ENCODE measurements at regions not wholly inside any gene's neighbourhood (a gene's known extent, or its start where the extent isn't known, plus 50 kb on each side); places are given as distances from the start of the nearest gene placed in this dataset.

DNA sequence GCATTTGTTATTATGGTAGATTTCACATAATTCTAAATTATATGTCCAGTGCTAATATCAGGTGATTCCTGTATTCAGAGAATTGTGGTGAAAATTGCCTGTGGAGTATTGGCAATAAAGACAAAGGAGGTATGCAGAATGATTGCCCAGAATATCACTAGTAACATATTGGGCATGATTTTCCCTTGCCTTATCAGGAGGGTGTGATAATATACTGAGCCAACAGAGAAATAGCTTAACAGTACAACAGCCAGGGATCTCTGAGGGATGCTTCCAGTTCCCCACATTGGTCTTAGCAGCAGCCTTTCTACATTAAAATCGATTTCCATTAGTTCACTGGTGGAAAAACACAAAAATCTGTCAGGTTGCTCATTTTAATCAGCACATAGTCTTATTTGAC, 122.9 kb upstream of the COL3A1 start:
- no peak for DNase-seq (ENCODE audit: low read depth in 2 of 2)

DNA sequence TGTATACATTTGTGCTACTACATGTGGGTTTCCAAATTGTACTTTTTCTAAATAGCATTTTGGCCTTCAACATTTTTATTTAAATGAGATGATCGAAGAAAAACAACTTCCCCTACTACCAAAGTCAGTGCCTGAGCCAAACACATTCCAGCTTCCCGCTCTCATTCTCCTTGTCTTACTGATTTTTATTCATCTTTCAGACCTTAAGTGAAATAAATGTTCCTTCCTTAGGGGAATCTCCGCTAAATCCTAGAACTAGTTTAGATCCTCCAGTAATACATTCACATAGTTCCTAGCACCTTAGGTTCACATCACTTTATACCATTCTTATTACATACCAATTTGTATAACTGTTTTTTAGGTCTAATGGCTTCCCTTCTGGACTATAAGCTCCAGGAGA, 122.3 kb upstream of the COL3A1 start:
- no peak for DNase-seq (ENCODE audit: low read depth in 2 of 2)

DNA sequence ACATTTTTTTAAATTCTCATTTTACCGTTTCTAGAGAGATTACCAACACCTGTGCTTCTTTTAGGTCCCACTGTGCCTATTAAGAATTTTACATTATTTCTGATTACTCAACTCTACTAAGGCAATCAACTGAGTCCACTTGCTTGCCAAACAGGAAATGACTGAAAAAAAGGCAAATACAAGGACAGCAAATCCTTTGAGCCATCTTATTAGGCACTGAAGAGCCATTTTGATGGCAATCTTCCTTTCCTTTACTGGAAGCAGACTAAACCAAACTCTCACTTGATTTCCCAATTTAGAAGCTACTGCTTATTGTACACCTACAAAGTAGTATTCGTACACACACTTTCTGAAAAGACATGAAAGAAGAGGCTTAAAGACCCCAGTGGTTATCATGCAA, 121.4 kb upstream of the COL3A1 start:
- no peak for DNase-seq (ENCODE audit: low read depth in 2 of 2)

DNA sequence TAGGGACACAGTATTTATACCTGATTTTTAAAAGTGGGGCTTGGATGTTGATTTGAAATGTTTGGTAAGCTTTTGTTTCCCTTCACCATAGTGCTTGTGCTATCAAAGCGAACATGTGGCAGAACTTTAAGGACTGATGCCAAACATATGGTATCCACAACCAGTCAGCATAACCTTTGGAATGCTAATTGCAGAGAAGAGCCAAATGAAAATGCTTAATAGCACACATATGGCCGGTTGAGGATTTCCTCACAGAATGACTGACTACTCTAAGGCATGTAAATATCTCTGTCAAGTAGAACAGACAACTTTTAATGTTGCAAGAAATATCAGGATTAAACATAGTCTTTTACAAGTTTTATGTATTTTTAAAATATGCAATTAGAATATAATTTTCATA, 120.9 kb upstream of the COL3A1 start:
- no peak for DNase-seq (ENCODE audit: low read depth in 2 of 2)

DNA sequence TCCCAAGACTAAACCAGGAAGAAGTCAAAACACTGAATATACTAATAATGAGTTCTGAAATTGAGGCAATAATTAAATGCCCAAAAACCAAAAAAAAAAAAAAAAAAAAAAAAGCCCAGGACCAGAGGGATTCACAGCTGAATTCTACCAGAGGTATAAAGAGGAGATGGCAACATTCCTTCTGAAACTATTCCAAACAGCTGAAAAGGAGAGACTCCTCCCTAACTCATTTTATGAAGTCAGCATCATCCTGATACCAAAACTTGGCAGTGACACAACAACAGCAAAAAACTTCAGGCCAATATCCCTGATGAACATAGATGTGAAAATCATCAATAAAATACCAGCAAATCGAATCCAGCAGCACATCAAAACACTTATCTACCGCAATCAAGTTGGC, 108.5 kb upstream of the COL3A1 start:
- DNase-seq (ENCODE audit: low read depth in 2 of 2), result no peak

DNA sequence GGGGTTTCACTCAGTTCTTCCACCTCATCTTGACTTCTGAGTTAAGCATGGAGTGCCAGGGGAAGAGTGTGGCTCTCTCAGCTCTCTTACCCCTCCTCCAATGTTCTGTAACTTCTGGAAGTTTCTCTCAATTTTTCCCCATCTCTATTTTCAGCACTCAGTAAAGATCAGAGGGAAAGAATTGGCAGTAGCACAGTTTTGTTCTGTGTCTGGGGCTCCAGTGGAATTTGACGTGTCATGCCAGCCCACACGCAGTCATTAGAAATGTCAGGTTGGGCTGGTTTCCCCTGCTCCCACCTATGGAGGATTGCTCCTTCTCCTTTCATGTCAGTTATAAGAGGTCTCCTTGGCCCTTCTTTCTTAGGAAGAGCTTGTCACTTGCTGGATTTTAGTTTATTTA, 104.6 kb upstream of the COL3A1 start:
- no peak for DNase-seq (ENCODE audit: low read depth in 2 of 2)

DNA sequence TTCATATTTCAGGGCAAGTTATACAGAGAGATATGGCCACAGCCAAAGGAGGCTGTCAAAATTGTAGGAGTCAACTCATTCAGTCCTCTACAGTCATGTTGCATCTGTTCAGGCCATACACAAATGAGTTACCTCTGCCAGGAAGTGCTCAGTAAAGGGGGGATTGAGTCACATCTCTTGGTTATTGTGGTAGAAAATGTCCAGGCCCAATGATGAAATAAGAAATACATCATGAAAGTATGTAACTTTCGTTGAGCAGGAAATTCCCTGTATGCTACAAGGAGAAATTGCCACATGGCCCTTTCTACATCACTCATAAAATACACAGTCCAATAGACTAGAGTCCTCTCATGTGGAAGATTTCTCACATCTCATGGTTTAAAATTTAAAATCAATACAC, 103.9 kb upstream of the COL3A1 start:
- no peak for DNase-seq (ENCODE audit: low read depth in 2 of 2)

DNA sequence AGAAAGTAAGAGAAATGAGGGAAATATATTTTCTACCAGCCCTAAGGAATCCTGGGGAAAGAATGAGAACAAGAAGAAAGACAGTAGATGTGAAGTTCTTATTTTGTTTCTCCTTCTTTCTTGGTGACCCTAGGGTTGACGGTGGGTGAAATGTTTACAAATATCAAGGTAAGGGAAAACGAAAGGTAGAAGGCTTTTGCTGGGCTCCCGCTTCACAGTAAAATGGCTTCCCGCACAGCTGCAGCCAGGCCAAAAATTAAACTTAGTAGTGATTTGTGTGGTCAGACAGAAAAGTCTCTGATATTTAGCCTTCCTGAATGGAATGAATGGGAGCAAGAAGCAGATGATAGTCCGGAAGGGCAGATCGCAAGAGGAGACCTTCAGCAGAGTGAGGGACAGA, 99.1 kb upstream of the COL3A1 start:
- DNase-seq (ENCODE audit: low read depth in 2 of 2), result no peak

DNA sequence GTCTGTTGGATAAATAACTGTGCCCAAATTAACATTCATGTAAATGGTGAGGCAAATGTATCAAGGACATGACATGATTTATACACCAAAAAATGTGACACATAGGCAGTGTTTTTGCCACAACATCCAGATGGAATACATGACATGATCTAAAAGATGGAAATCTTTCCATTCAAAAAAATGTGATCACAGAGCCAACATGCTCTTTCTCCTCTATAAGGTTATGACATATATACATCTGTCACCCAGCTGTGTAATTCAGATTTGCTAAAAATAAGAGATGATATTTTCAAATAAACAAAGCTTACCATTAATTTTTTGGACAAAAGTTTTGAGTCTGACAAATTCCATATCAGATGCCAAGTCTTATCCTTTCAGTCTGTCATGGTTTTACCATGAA, 95.5 kb upstream of the COL3A1 start:
- DNase-seq (ENCODE audit: low read depth in 2 of 2), result no peak

DNA sequence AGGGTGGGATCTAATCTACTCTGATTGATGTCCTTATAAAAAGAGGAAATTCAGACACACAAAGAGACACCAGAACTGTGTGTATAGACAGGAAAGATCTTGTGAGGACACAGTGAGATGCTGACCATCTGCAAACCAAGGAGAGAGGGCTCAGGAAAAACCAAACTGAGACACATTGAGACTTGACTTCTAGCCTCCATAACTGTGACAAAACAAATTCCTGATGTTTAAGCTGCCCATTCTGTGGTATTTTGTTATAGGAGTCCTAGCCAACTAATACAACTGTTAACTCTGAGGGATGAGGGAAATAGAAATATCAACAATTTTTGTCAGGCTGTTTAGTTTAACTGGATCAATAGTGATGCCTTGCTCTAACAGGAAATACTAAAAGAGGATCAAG, 93.4 kb upstream of the COL3A1 start:
- DNase-seq (ENCODE audit: low read depth in 2 of 2), result no peak

DNA sequence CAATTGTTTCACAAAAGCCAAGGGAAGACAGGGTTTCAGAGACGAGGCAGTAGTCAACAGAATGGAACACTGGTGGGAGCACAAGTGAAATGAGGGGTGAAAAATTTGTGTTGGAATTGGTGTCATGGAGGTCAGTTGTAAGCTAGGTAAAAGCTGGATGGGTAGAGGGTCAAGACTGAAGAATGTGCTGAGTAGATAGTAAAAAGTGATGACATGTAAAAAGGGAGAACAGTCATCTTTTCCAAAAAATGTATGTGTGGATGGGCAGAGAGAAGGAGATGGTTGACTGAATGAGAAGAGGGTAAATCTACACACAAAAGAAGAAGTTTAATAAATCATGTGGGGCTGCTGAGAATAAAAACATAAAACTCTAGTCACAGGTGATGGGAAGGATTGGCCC, 92.7 kb upstream of the COL3A1 start:
- DNase-seq (ENCODE audit: low read depth in 2 of 2), result no peak

DNA sequence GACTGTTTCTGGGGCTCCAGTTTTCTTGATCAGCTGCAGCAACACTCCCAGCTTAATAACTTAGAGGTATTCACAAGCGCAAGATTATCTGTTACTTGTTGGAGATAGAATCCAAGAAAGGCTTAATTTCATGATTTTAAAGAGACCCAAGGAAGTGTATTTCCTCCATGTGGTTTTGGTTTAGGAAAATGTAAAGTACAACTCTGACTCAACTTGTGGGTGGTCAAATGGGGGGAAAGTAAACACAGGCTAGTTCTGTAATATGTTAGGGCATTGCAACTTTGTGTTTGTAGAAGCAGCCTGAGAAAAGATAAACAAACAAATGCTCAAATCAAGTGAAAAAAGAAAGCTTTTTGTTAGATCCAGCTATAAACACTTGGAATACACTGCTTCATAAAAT, 90.1 kb upstream of the COL3A1 start:
- DNase-seq (ENCODE audit: low read depth in 2 of 2), result no peak

DNA sequence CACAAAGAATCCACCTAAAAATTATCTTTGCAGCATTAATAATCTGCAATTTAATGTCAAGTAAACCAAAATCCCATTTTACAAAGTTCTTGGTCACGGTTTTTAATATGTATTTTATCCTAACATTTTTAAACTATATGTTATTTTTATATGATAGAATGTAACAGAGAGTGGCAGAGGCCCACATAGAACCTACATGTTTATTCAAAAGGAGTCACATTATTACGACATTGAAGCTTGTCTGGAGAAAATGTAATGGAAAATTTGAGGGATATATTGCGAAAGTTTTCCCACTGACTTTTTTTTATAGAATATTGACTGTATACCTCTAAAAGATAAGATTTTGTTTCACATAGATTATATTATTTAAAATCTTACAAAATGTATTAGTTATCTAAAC, 89.7 kb upstream of the COL3A1 start:
- DNase-seq (ENCODE audit: low read depth in 2 of 2), result no peak

DNA sequence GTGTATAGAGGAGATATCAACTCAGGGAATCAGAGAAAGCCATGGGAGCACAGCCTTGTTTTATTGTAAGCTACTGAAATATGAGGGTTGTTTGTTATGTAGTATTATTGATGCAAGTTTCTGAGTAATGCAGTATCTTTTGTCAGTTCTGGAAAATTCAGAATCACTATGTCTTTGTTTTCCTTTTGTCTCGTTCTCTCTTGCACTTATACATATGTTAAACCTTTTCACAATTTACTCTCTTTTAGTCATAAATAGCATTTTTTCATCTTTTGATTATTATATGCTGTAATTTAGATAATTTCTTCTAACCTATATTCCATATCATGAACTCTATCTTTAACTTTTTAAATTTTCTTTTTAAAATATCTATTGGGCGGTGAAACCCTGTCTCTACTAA, 85.0 kb upstream of the COL3A1 start:
- no peak for DNase-seq (ENCODE audit: low read depth in 2 of 2)

DNA sequence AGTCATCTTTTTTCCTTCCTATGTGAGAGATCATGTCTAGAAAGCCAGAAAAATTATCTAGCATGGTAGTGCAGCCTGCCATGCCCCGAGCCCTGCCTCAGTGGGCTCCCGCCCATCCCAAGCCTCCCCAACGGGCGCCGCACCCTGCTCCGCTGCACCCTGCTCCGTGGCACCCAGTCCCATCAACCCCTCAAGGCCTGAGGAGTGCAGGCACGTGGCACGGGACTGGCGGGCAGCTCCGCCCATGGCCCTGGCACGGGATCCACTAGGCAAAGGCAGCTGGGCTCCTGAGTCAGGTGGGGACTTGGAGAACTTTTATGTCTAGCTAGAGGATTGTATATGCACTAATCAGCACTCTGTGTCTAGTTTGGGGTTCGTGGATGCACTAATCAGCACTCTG, 83.4 kb upstream of the COL3A1 start:
- no peak for DNase-seq (ENCODE audit: low read depth in 2 of 2)

DNA sequence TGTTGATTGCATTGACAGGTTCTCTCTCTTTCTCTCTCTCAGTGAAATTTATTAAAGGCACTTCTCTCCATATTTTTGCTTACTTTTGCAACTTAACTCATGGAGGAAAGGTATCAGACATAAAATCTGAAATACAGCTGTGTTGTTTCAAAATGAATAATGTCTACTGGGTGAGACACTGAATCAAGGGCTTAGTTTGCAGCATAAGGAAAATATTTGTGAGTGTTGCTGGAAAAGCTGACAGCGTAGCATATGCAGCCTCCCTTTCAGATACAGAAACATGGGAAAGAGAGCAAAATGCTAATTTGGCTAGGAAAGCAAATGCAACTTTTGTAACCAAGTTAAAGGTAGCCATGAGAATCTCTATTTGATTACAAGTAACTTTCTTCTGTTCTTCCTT, 81.5 kb upstream of the COL3A1 start:
- no peak for DNase-seq (ENCODE audit: low read depth in 2 of 2)

DNA sequence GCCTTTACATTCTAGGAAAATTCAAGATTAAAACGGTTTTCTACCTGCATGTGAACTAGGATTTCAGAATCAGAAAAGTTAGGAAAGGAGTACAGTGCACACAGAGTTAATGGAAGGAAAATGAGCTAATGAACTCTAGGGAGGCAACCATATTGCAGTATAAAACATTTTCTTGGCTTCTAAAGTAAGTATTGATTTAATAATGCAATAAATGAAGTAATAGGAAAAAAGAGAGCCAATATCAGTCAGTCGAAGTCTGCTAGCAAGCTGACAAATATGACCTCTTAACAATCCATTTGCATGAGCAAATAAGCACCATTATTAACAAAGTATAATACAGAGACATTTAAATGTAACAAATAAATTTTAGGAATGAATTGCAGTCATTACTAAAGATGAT, 80.2 kb upstream of the COL3A1 start:
- no peak for DNase-seq (ENCODE audit: low read depth in 2 of 2)

DNA sequence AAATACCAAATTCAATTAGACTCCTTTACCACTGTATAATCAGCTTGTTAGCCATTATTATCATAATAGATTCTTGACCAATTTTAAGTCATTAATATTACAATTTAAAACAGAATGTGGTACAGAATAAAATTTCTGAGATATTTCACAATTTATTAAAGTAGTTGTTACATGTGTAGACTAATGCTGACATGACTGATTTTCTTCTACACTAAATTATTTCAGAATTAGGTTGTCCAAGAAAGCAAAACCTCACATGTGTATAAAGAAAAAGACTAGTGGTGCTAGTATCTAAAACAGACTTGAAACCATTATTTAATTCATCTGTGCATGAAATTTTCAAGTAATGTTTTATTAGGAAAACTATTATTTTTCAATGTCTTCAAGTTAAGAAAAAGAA, 79.2 kb upstream of the COL3A1 start:
- DNase-seq (ENCODE audit: low read depth in 2 of 2), result no peak

DNA sequence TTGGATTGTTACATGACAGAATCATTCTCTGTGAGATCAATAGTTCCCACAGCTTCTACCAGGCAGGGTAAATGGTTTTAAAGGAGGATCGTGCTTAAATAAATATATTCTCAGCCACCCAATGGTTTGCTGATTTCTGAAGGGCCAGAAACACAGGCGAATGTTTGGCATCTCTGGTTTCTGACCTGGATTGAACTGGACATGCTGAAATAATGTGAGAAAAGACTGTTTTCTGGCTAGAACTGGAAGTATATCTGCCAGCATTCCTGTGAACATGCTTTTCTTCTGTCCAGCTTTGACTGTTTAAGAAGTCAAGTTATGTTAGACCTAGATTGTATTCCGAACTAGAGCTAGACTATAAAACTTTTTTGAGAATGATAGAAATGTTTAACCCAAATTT, 77.1 kb upstream of the COL3A1 start:
- no peak for DNase-seq (ENCODE audit: low read depth in 2 of 2)

DNA sequence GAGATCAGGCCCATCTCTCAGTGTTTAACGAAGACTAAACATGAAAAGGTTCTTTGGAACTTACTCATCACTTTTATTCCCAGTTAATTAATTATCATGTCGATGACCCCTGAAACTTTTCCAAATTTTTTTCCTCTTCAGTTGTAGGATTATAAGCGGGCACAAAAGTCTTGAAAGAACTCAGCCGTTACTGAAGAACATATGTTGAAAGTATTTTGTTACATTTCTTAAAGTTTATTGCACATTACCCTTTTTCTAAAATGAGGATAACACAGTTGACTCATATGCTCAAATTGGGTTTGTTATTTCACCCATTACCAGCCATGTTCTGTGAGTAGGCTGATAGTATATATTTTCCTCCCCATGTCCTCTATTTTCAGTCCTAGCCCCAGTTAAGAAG, 75.9 kb upstream of the COL3A1 start:
- no peak for DNase-seq (ENCODE audit: low read depth in 2 of 2)

DNA sequence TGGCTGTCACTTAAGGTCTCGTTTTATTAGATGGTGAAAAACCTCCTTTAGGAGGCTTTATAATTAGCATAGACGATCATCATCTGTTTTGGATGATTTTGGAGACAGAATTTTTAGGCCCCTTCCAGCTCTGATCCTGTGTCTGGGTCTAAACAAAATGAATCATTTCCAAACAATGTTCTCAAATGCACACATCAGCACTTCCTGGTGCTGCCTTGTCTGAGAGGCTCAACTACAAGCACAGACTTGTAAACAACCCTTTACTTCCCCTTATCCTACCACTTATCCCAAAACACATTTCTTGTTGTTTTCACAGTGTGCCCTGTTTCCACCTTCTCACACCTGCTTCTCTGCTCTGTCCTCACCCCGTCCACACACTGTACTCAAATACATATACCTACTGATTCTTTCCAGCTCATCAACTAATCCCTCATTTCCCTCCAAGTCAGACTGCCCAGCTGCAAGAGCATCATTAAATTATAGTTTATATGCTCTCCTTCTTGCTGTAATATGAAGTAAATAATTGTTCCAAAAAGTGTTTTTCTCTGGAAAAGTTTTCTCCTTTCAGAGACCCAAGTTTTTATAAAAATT, 71.2 kb upstream of the COL3A1 start:
- DNase-seq (ENCODE audit: low read depth in 2 of 2), result peak in 1 of 2 donors; percentile 46

DNA sequence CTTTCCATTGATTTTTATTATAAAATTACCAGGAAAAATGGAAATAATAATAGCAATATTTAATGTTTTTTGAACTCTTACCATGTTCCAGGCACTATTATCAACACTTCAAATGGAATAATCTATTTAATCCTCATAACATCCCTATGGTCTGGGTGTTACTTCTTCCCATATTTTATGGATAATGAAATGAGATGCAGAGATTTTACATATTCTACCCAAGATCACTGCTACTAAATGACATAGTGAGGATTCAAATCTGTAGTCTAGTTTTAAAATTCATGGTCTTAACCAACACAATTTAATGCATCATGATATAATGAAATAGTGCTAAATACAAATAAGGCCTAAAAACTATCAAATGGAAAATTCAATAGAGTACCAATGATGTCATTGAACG, 70.4 kb upstream of the COL3A1 start:
- no peak for DNase-seq (ENCODE audit: low read depth in 2 of 2)

DNA sequence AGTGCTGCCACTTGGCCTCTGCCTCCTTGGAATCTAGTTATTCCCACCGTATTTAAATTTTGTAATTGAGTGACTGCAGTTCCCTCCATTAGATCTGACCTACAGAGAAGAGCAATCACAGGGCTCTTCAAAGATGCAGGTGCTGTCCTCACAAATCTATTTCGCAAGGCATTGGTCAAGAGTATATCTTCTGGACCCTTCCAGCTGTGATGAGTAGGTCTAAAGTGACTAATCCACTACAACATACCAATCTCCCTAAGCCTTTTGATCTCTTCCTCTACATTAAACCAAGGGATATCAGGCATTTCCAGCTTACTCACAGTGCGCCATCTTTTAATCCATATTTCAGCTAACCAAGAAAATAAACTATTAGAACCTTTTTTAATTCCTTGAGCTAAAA, 65.1 kb upstream of the COL3A1 start:
- no peak for DNase-seq (ENCODE audit: low read depth in 2 of 2)

DNA sequence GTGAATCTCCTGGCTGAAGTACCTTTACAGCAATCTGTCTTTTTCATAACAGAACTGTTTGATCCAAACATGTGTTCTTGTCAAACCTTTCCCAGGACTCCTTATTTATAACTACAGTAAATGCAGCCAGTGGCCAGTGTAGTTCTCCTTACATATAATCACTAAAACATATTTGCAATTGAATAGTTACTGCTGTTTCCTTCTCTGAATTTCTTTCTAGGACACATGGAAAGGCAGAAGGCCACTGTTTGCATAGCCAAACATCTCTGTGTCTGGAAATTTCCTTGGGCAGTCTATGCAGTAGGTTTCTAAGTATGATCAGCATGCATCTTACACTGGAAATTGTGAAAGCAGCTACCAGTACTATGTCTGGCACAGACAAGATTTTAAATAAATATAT, 57.4 kb upstream of the COL3A1 start:
- DNase-seq (ENCODE audit: low read depth in 2 of 2), result no peak

DNA sequence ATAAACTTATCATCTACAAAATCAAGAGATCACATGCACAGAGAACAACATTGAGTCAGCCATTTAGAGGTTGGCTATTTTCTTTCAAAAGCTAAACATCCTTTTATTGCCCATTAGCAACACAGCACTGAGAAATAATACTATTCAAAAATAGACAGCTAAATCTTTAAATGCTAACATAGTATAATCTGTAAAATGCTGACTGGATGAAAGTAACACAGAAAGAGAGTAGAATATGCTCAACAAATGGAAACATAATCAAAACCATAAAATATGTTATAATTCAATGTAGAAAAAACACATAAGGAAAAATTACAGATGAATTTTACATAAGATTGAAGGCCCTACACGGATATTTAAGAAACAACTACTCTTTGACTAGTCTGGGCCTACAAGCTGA, 56.5 kb upstream of the COL3A1 start:
- no peak for DNase-seq (ENCODE audit: low read depth in 2 of 2)

Measured in dermis microvascular lymphatic vessel endothelial cell (primary cell).